GM19239 (cell line): ENCODE measurements at regions not wholly inside any gene's neighbourhood (a gene's known extent, or its start where the extent isn't known, plus 50 kb on each side); places are given as distances from the start of the nearest gene placed in this dataset.
A peak's percentile ranks its signal among the peaks of the same experiment; 100 is the strongest.
"Not testable (repeated sequence)": the region's sequence is repeated elsewhere in the genome, so short reads cannot be mapped to it uniquely, and the experiment has no call there.

Experiments used
- DNase-seq: peaks from one replicate; pipeline ENCODE4 v3.0.0; 2011; ENCODE audit warnings: low spot score; ENCODE audit not compliant: insufficient read length
- FAIRE-seq: peaks from 2 replicates; lab custom pipeline; 2011; peaks lifted over from hg19 to GRCh38; lab: Jason Lieb, UNC

DNA sequence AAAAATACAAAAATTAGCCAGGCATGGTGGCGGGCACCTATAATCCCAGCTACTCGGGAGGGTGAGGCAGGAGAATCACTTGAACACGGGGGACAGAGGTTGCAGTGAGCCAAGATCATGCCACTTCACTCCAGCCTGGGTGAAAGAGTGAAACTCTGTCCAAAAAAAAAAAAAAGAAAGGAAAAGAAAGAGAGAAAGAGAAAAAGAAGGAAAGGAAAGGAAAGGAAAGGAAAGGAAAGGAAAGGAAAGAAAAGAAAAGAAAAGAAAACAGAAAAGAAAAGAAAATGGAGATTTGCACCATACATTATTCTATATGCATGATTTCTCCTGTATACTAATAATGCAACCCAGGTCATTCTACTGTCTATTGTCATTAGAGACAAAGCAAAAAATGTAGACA, 421.5 kb downstream of the PCDH19 start:
- not testable (repeated sequence) for DNase-seq, FAIRE-seq

DNA sequence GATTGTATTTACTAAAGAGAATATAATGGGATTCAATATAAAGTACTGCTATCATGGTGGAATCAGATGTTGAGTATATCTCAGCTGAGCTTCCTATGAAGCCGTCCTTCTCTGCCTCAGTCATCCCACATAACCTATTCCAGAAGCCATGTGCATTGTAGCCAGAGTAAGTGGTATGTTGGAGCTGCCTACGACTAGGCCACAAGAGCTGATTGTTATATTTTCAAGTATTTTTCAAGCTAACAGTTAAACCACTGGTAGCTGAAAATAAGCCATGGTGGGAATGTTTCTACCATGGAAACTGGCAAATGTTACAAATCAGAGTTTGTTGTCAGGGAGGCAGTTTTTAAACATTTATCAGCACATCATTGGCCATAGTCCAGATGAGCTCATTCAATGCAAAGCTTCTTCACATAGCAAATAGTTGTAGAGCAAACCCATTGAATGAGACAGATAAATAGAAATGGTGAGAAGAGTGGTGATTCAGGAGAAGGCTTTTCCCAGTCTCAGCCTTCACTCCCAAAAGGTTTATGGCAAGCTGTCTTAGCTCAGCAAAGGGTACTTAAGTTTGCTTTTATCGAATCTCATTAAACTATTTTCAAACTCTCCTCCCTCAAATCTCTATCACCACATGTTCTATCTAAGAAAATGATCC, 436.4 kb downstream of the PCDH19 start:
- DNase-seq, result no peak
- no peak for FAIRE-seq

DNA sequence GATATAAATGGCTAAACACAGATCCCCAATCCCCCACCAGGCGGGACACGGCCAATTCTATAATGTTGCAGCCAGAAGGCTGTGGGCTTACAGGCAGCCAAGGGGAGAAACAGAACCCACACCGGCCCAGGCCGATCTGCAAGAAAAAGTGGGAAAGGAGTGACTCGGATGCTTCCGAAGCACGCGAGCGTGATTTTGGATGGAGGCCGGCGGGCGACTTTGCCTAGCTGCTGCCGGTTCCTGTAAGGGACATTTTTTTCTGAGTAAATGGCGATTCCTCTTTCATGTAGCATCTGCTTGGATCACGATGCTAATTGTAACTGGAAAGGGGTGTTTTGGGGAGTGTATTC, 470.2 kb downstream of the PCDH19 start:
- no peak for FAIRE-seq
- DNase-seq, result no peak

DNA sequence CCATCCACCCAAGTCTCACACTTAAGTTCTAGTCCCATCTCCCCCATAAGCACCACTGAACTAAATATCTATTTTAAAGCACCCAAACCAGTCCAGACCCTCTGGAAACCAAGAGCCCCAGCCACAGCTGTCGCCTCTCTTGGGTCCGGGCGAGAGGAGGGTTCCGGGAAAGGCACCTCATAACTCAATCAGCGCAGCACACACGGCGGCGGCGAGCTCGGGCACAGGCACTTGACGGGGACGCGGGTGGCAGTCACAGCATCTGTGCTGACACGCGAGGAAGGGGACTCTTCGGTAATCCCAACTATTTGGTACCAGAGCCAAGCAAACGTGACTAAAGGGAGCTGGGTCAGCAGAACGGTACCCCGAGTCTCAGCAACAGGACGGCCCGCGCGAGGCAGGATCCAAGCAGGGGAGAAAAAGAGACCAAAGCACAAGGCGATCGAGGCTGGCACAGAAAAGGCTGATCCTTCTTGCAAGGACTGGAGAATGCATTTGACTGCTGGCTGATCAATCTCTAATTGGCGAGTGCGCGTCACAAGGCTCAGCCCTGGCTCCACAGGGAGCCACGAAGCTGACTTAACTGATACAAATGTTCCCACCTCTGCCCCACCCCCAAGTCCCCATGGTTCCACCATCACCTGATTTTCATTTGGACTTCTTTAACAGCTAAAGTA, 470.7 kb downstream of the PCDH19 start:
- FAIRE-seq, DNase-seq: not testable (repeated sequence)

DNA sequence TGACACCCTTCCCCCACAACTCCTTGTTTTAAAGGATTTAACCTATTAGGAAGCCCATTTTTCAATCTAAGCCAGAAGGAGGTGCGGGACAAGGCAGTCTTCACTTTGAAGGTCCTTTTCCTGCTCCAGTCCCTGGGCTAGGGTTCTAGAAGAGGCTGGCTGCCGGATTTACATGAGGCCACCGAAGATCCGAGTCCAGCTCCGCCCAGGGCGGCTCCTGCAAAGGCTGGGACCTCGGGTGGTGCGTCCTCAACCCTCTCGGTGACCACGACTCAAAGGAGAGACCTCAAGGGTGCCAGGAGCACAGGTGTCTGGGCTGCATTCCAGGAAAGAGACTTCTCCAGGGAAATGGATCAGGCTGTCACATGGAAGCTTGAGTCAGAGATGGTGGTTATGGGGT, 471.6 kb downstream of the PCDH19 start:
- DNase-seq, result no peak
- no peak for FAIRE-seq

DNA sequence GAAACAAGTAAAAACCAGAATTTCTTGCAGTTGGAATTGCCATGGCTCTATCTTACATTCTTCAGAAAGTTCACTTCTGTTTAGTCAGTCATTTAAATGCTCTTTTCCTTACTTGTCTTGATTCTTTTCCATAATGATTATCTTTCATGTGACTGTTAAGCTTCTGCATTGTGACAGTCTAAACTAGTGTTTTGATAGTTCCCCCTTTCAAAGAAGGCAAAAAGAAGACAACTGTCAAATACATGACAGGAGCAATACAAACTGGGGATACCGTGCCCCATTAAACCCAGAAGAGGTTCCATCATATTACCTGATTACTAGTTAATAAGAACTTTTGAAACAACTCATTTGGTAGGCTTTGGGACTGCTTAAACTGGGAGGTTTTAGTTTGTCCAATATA, 476.2 kb downstream of the PCDH19 start:
- no peak for FAIRE-seq
- no peak for DNase-seq

DNA sequence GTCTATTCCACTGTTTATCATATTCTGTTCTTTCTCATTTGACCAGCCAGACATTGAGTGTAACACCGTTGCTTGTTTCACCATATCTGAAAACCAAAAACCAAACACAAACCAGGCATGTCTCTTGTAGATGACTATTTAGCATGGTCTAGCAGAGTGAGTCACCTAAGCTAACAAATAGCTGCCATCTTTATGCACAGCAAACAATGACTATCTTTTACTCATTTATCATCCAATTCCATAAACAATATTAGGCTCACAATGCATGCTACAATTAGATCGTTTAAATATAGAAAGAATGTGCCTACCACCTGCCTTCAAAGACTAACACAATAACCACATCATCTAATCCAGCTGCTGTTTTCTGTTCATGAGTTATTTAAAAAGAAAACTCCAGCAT, 495.4 kb downstream of the PCDH19 start:
- DNase-seq (no peak), FAIRE-seq (no peak)

DNA sequence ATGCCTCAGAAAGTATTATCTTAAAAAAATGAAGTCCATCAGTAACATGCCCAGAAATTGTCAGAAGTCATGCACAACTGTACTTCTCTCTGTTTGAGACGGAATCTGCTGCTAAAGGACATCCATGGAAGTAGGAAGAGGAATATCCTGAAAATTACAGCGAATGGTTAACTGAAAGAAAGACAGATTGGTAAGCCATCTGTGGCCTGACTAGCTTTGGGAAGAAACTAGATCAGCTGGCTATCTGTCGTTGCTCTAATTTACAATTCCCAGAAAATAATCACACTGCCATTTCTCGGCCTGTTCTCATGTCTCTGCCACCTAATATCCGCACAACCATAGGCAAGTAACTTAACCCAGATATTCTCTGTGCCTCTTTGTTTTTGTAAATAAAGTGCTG, 496.5 kb downstream of the PCDH19 start:
- DNase-seq, result no peak
- no peak for FAIRE-seq

DNA sequence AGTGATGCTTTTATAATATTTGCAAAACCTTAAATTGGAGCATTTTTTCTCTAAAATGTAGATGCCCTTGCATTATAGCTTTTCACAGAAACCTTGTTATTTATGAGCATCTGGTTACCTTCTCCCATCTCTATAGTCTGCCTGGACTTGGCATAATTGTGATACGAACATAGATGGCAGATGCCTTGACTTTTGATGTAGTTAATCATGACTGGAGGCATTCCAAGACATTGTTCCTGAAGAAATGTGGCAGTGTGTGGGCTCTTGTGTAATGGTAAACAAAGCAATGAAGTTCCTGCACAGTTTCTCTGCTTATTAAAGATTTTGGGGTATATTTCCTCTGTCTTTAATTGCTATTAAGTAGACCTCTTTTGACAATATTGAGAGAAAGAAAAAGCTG, 500.1 kb downstream of the PCDH19 start:
- FAIRE-seq, result no peak
- DNase-seq, result no peak

DNA sequence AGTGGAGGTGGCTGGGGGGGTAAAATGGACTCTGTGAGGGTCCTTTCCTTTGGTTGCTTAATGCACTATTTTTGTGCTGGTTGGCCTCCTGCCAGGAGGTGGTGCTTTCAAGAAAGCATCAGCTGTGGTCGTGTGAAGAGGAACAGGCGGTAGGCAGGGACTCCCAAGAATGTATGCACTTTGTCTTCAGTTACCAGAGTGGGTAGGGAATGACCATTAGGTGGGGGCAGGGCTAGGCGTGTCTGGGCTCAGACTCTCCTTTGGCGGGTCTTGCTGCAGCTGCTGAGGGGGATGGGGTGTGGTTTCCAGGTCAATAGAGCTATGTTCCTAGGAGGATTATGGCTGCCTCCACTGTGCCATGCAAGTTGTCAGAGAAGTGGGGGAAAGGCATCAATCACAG, 509.0 kb downstream of the PCDH19 start:
- FAIRE-seq (no peak), DNase-seq (no peak)

DNA sequence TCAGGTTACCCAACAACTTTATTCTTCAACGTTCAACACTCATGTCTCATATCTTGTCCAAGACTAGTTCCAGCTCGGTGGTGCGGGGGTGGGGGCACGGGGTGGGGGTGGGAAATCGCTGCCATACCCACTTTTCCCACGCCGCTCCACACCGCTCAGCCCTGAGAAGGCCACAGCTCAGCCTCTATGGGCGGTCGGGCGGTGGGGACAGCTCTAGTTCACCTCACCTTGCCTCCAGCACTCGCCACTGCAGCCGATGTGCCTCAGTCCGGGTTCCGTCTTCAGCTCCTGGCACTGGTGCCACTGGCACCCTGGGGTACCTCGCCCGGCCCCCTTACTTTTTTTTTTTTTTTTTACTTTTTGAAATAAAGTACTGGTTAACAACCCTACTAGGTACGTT, 522.2 kb downstream of the PCDH19 start:
- DNase-seq (no peak), FAIRE-seq (no peak)

DNA sequence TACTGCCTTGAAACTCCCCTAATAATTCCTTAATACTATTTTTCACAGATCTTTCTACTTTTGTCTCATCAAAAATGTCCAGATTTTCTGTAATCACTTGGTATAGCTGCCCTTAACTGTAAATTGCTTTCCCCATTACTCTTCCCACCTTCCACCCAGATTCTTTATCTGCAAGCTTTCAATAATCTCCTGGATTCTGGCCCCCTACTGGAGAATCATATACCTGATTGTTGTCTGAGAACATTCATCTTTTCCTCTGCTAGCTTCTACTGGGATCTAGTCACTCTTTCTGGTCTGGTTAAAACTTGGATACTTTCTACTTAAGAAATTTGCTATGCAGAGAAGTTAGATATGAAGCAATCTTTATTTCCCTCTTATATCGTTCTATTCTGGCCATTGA, 552.6 kb downstream of the PCDH19 start:
- FAIRE-seq, result no peak
- no peak for DNase-seq

DNA sequence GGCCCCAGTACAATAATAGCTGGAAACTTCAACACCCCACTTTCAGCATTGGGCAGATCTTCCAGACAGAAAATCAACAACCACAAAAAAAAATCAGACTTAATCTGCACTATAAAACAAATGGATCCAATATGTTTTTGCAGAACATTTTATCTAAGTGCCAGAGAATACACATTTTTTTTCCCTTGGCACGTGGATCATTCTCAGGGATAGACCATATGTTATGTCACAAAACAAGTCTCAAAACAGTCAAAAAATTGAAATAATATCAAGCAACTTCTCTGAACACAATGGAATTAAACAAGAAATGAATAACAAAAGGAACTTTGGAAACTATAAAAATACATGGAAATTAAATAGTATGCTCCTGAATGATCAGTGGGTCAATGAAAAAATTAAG, 576.3 kb downstream of the PCDH19 start:
- FAIRE-seq (no peak), DNase-seq (no peak)

DNA sequence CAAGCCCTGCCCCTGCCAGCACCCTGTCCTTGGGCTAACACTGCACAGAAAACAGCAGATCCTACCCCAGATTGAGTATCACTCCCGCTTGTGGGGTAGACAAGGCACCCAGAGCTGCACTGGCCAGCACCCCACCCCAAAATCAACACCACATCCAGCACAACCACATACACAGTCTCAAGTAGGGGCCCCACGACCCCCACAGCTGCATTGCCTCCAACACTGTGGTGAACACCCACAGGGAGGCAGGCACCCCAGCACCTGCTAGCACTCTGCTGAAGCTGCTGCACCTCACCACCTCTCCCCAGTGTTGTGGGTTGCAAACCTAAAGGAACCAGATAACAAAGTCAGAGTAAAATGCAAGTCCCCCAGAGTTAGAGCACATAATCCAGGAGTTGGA, 589.9 kb downstream of the PCDH19 start:
- DNase-seq (no peak), FAIRE-seq (no peak)

DNA sequence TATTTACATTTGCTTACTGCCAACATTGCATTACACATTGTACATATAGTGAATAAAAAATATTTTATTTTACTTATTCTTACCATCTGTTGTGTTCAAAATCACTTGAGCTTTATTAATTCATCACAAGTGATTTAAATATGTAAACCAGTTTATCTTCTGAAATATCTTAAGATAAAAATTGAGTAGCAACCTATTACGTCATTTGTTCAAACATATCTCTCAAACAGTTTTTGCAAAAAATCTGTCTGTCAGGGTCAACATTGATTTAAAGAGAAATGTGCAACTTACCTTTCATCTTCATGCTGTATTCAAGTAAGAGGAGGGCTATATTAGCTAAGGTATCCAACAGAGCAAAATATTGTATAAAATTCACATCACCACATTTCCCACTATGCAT, 610.1 kb downstream of the PCDH19 start:
- FAIRE-seq, result no peak
- DNase-seq, result no peak

DNA sequence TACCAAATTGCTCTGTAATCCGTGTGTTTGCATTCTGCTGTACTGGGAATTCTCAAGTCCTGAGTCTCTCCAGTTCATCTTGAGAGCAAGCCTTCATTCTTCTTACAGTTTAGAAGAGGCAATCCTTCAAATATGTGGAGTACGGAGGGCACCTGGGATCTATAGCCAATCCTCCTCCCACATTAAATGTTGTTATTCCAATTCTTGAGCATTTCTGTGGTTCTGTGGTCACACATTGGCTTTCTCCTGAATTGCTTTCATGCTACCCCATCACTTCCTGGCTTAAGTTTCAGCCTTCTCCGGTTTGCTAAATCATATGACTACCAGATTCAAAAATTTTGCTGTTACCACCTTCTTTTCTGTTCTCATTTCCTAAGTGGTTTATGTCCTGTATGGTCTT, 611.1 kb downstream of the PCDH19 start:
- DNase-seq, result peak; percentile 0

DNA sequence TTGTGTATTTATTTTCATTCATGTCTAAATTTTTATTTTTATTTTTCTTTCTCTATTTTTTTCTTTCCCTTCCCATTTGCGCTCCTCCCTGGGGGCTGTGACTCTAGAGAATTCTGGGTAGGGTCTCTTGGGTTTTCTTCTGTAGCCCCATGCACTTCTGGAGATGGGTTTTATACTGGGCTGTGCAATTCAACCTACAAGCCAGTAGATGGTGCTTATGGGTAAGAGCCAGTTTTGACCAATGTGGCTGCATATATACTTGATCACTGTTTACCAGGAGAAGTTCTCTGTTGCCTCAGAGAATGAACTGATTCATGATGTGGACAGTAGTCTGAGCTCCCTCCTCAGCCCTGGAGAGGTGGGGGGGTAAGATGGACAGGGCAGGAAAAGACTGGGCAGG, 614.6 kb downstream of the PCDH19 start:
- FAIRE-seq, result no peak
- no peak for DNase-seq

More for the DNA sequence above, 611.1 kb downstream of the PCDH19 start:
- no peak for FAIRE-seq

DNA sequence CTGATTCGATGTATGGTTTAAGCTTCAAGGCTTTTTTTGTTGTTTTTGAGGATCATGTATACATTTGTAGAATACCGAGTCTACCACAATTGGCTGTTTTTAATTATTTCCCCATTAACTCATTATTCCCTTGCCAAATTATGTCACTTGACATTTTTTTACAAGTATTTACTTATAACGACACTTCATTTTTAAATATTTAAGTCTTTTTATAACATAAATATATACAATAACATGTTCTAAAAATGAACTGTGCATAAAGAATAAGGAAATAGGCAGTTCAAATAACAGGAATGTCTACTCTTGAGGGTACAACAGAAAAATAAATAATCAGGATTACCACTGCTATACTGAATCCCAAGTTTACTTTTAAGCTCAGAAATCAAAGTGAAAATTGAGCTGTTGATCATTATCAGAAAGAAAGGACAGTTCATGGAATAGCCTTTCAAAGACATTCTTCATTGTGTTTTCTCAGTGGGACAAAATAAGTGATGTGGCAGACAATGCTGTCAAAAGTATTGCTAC, 627.5 kb downstream of the PCDH19 start:
- DNase-seq, result no peak
- FAIRE-seq, result no peak

DNA sequence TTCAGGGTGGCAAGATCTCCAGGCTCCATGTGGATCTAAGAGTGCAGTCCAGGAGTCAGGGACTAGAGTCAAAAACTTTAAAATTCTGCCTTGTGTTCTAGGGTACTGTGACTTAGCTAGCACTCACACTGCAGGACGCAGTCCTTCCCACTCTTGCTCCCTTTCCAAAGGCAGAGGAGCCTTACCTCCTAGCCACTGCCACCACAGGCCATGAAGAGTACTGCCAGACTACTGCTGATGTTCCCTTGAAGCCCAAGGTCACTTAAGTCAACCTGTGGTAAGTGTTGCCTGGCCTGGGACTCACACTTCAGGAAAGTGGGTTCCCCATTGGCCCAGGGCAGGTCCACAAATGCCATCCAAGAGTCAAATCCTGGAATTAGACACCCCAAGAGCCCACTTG, 632.2 kb downstream of the PCDH19 start:
- DNase-seq, result no peak
- no peak for FAIRE-seq

DNA sequence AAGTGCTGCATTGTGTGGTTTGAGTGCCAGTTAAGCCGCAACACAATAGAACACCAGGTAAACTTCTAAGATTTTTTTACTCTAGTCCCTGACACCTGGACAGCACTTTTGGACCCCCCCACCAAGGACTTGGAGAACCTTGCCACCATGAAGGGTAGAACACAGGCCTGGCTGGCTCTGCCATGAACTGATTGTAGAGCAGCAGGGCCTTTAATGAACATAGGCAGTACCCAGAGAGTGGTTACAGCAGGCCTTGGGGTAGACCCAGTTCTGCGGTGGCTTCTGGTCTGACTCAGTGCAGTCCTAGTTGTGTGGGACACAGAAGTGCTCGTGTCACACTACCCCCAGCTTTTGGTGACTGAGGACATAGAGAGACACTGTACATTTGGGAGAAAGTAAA, 648.3 kb downstream of the PCDH19 start:
- DNase-seq (no peak), FAIRE-seq (no peak)

DNA sequence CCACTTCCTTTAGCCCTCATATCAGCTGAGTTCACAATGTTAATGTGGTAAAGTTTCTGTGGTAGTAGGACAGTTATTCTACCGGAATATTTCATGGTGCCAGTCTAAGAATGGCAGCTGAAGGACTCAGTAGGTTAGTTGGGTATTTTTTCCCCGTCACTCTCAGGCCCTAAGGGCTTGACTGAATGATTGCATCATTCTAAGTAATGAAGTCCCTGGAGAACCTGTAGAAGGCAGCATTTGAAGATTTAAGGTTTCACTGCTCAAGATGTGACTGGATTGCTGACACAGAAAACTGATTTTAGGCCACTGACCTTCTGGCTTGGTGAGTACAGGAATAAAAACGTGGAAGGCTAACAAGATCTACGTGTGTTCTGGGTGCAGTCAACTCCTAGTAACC, 657.3 kb downstream of the PCDH19 start:
- no peak for DNase-seq
- no peak for FAIRE-seq

DNA sequence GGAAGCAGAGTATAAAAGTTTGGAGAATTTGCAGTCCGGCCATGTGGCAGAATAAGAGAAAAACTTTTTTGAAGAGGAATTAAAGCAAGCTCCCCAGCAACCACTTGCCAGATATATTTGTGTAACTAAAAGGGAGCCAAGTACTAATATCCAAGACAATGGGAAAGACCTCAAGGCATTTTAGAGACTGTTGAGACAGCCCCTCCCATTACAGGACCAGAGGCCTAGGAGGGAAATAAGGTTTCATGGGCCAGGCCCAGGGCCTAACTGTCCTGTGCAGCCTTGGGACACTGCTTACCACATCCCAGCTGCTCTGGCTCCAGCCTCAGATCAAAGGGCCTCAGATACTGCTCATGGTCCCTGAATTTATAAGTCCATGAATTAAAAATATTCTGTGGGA, 659.4 kb downstream of the PCDH19 start:
- FAIRE-seq, result no peak

More for the DNA sequence above, 659.4 kb downstream of the PCDH19 start:
- no peak for DNase-seq
